ENCODE measurements at regions not wholly inside any gene's neighbourhood (a gene's known extent, or its start where the extent isn't known, plus 50 kb on each side); places are given as distances from the start of the nearest gene placed in this dataset.

- DNase-seq, result no peak
- H3K27me3 ChIP-seq (ENCODE audit: insufficient read depth, low read depth, severe bottlenecking), result peaks cover 76% of the 10 kb centered on the region
- no peaks in the 10 kb centered on the region for H3K9me3 ChIP-seq (ENCODE audit: severe bottlenecking)
- TF ChIP-seq, protein P1, sequence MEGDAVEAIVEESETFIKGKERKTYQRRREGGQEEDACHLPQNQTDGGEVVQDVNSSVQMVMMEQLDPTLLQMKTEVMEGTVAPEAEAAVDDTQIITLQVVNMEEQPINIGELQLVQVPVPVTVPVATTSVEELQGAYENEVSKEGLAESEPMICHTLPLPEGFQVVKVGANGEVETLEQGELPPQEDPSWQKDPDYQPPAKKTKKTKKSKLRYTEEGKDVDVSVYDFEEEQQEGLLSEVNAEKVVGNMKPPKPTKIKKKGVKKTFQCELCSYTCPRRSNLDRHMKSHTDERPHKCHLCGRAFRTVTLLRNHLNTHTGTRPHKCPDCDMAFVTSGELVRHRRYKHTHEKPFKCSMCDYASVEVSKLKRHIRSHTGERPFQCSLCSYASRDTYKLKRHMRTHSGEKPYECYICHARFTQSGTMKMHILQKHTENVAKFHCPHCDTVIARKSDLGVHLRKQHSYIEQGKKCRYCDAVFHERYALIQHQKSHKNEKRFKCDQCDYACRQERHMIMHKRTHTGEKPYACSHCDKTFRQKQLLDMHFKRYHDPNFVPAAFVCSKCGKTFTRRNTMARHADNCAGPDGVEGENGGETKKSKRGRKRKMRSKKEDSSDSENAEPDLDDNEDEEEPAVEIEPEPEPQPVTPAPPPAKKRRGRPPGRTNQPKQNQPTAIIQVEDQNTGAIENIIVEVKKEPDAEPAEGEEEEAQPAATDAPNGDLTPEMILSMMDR (IDR thresholded peaks at IDR 0.05; ENCODE audit: low read depth, low read length), result no peak
- H3K27ac ChIP-seq, result no peak overlapping the region
- H3K4me3 ChIP-seq (ENCODE audit: low read depth, low read length), result no peak overlapping the region
- H3K36me3 ChIP-seq, result no peaks in the 10 kb centered on the region
Observed at GRCh38 chr20:22795871-22796270, 211.5 kb upstream of the FOXA2 start.

DNA sequence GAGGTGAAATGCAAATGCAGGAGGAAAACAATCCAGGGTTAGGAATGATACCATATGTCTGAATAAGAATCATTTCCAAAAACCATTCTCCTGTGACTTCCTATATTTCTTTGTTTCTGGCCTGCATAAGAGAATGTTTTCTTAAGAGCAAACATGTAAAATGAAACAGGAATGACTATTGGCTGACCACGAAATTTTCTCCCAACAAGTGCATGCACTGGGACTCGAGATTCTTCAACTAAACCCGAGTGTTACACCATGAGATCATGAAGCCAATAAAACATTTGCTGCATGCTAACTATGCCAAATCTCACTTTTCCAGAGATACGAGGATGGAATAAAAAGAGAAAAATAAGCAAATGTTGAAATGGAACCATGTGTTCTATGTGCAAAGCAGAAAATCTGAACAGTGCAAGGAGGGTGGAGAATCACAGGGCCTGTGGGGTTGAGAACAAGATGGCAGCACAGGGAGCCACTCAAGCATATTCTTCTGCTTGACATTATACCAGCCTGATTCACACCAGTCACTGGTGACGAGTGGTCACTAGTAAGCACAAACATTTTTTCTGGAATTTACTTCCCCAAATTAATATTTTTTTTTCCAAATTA lies 212.2 kb upstream of the FOXA2 start:
- no peak for DNase-seq
- Histone ChIP-seq H3K27ac (no peak overlapping the region), H3K9me3 (ENCODE audit: severe bottlenecking) (no peaks in the 10 kb centered on the region), H3K36me3 (no peaks in the 10 kb centered on the region), H3K27me3 (ENCODE audit: insufficient read depth, low read depth, severe bottlenecking) (peaks cover 76% of the 10 kb centered on the region), H3K4me3 (ENCODE audit: low read depth, low read length) (no peak overlapping the region)
- TF ChIP-seq, protein P1 (IDR thresholded peaks at IDR 0.05; ENCODE audit: low read depth, low read length), result no peak

- no peak for DNase-seq
- Histone ChIP-seq H3K9me3 (ENCODE audit: severe bottlenecking) (no peaks in the 10 kb centered on the region), H3K27ac (no peak overlapping the region), H3K27me3 (ENCODE audit: insufficient read depth, low read depth, severe bottlenecking) (peaks cover 76% of the 10 kb centered on the region), H3K36me3 (no peaks in the 10 kb centered on the region), H3K4me3 (ENCODE audit: low read depth, low read length) (no peak overlapping the region)
- TF ChIP-seq, protein P1 (IDR thresholded peaks at IDR 0.05; ENCODE audit: low read depth, low read length), result no peak
Observed at GRCh38 chr20:22797103-22797502, 212.7 kb upstream of the FOXA2 start.

- Histone ChIP-seq H3K36me3 (no peaks in the 10 kb centered on the region), H3K4me3 (ENCODE audit: low read depth, low read length) (no peak overlapping the region), H3K27ac (no peak overlapping the region), H3K27me3 (ENCODE audit: insufficient read depth, low read depth, severe bottlenecking) (peaks cover 73% of the 10 kb centered on the region), H3K9me3 (ENCODE audit: severe bottlenecking) (no peaks in the 10 kb centered on the region)
- TF ChIP-seq, protein P1 (IDR thresholded peaks at IDR 0.05; ENCODE audit: low read depth, low read length), result no peak
- no peak for DNase-seq
Observed at GRCh38 chr20:22799687-22800086, 215.3 kb upstream of the FOXA2 start.

GRCh38 chr20:22800129-22800528 lies 215.8 kb upstream of the FOXA2 start:
- no peaks in the 10 kb centered on the region for H3K9me3 ChIP-seq (ENCODE audit: severe bottlenecking)
- TF ChIP-seq, protein P1 (IDR thresholded peaks at IDR 0.05; ENCODE audit: low read depth, low read length), result no peak
- H3K27me3 ChIP-seq (ENCODE audit: insufficient read depth, low read depth, severe bottlenecking), result peaks cover 74% of the 10 kb centered on the region
- H3K36me3 ChIP-seq, result no peaks in the 10 kb centered on the region
- no peak overlapping the region for H3K27ac ChIP-seq
- H3K4me3 ChIP-seq (ENCODE audit: low read depth, low read length), result no peak overlapping the region
- no peak for DNase-seq

- no peak for DNase-seq
- Histone ChIP-seq H3K27ac (no peak overlapping the region), H3K4me3 (ENCODE audit: low read depth, low read length) (no peak overlapping the region), H3K36me3 (no peaks in the 10 kb centered on the region), H3K9me3 (ENCODE audit: severe bottlenecking) (no peaks in the 10 kb centered on the region), H3K27me3 (ENCODE audit: insufficient read depth, low read depth, severe bottlenecking) (peaks cover 70% of the 10 kb centered on the region)
- TF ChIP-seq, protein P1 (IDR thresholded peaks at IDR 0.05; ENCODE audit: low read depth, low read length), result no peak
Observed at GRCh38 chr20:22801528-22801927, 217.2 kb upstream of the FOXA2 start.

Measured in WERI-Rb-1 (cell line).